ENCODE measurements at regions not wholly inside any gene's neighbourhood (a gene's known extent, or its start where the extent isn't known, plus 50 kb on each side); places are given as distances from the start of the nearest gene placed in this dataset.

GRCh38 chr12:91836696-91837095 is 308.9 kb downstream of the BTG1 start:
- no peak for DNase-seq

DNA sequence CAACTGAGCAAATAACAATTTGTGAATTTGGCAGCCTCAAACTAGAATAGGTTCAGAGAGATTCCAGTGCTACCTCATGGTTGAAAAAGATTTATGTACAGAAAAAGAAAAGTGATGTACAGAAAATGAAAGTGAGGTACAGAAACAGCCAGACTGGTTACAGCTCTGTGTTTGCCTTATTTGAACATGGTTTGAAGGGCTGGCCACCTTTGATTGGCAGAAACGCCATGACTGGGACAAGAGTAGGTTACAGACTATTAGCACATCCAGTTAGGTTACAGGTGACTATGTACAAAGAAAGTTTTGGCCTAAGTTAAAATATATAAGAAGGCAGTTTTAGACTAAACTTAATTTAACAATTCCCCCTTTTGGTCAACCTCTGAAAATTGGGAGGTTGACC is 309.4 kb downstream of the BTG1 start:
- no peak for DNase-seq

- DNase-seq = no peak
Measured at GRCh38 chr12:91835693-91836092, 310.0 kb downstream of the BTG1 start.

DNA sequence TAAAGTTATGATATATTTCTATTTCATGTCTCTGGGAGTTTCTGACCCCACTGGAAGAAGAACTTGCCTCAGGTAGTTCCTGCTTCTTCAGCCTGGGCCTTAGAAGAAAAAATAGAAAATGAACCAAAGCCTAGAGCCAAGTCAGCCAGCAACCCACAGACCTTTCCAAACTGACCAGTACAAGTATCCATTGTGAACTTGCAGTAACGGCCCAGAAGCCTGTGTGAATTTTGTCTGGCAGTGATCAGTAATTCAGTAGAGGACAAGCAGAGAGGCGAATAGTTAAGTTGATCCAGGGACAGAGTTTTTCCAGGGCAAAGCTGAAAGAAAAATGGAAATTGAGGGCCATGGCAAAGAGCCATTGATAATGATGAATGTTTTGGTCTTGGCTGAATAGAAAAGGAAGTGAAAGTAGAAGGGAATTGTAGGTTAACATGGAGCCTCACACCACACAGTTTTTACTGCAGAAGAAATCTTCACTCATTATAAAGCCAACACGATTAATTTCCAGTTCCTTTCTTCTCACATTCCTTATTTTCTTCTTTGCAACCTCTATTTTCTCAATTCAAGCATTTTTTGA is 311.8 kb downstream of the BTG1 start:
- no peak for DNase-seq

- DNase-seq = no peak
Measured at GRCh38 chr12:91825999-91826398, 319.6 kb downstream of the BTG1 start.

DNA sequence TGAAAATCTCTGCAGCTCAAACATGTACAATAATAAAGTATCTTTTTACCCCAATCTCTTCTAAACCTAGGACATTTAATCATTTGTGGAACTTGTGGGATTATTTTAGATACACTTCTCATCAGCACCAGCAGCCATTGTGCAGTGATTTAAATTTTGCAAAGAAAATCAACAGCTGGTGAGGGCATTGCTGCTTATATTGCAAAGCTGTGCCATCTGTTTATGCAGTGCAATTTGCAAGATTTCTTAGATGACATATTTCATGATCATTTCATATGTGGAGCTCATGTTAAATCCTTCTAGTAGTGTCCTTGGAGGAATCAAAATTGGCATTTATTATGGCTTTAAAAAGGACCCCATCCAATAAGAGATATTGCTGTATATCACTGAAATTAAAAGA is 320.7 kb downstream of the BTG1 start:
- DNase-seq = no peak

DNA sequence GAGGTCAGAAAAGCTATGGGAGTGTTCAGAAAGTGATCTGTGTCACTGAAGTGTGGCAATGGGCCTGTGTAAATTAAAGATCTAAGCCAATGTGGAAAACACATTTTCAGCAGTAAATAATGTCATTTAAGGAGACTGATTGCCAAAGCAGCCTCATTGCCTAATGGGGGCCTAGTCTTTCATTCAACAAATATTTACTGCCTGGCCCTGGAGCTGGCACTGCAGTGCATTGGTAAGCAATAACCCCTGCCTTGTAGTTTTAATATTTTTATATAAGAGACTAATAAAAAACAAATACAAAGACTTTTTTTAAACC is 326.6 kb downstream of the BTG1 start:
- no peak for DNase-seq

DNA sequence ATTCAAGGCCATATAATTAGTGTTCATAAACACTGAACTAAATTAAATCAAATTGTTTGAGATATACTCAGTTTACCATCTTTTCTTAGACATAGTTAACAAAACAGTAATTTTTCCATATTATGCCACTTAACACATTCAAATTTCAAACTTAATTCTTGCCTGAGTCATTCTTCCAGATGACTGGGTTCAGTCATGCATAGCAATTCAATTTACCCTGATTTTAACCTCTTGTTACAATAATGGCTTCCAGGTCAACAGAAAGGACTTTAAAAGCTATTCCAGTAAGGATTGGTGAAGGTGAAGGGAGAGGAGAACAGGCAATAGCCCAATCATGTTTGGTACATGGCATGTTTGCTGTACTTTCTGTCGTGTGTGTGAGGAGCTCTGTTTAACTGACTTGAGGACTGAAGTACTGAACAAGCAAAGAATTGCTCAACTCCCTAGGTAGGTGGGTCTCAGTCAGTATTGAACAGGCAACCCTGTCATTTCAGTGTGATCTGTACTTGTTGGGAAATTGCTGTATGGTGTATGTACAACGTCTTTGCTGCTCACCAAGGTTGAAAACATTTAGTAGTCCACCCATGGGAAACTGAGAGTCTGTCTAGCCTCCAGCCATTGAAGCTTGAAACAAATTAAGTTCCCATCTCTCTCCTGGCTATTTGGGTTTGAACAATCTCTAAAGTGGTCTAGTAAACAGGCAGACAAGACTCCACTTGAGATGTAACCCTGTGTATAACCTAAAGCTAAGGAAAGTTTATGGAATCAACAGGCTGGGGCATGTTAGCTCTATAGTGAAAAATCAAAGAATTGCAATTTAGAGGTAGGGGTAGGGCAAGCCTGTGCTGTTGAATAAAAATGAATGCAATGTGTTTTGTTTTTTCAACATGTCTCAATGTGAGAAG is 327.2 kb downstream of the BTG1 start:
- no peak for DNase-seq

DNA sequence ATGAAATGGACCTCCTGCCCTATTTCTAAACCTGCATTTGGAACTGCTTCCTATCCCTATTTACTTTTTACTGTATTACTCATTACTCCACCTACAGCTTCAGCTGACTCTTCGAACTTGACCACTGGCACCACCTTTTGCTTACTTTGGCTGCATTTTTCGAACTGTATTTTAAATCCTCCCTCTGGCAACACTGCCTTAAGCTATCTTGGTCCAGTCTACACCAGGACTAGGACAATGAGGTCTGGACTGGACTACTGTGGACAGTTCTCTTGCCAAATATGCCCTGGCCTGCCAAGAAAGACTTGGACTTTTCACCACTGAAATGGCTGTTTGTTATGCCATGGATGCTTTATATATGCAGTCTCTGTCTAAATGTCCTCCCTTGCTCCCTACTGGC is 328.1 kb downstream of the BTG1 start:
- no peak for DNase-seq

GRCh38 chr12:91813701-91814100 is 331.9 kb downstream of the BTG1 start:
- DNase-seq = no peak

GRCh38 chr12:91811481-91812287 is 334.0 kb downstream of the BTG1 start:
- DNase-seq = peak; percentile 73

- no peak for DNase-seq
Measured at GRCh38 chr12:91810531-91811451, 334.9 kb downstream of the BTG1 start.

DNA sequence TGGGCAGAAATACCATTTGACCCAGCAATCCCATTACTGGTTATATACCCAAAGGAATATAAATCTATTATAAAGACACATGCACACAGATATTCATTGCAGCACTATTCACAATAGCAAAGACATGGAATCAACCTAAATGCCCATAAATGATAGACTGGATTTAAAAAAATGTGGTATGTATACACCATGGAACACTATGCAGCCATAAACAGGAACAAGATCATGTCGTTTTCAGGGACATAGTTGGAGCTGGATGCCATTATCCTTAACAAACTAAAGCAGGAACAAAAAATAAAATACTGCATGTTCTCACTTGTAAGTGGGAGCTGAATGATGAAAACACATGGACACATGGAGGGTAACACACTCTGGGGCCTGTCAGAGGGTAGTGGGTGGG is 335.6 kb downstream of the BTG1 start:
- DNase-seq = no peak

GRCh38 chr12:91805031-91805430 is 340.6 kb downstream of the BTG1 start:
- no peak for DNase-seq

GRCh38 chr12:91804533-91804932 is 341.1 kb downstream of the BTG1 start:
- no peak for DNase-seq

- DNase-seq = no peak
Measured at GRCh38 chr12:91801048-91801447, 344.6 kb downstream of the BTG1 start.

DNA sequence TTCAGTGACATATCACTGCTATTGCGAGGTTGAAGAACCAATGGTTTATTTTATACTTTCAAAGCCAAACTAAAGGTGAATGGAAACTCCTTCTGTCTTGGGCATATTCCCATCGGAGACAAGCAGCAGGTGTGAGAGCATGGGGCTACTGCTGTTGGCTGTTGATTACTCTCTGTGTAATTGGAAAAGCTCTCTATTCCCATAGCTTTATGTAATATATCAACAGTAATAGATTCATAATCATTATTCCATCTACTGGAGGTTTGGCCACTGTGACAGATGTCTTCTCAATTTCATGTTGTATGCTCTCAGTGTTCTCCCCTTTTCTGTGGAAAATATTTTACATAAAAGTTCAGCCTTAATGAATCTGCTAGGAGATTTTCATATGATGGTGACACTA is 352.0 kb downstream of the BTG1 start:
- no peak for DNase-seq

DNA sequence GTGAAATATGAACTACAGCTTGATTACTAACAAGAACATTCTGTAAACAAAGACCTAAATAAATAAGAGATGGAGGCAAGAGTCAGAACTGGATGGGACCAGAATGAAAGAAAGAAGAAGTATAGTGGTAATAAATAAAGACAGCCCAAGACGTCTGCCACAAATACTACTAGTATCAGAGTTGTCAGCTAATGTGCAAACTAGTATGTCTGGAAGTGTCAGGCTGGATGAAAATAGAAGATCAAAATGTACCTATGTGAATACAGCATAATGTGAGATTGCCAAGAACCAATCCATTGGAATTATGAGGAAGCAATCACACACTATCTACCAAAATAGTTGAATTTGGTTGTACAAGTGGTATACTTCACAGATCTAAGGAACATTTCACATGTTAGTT is 353.0 kb downstream of the BTG1 start:
- no peak for DNase-seq

DNA sequence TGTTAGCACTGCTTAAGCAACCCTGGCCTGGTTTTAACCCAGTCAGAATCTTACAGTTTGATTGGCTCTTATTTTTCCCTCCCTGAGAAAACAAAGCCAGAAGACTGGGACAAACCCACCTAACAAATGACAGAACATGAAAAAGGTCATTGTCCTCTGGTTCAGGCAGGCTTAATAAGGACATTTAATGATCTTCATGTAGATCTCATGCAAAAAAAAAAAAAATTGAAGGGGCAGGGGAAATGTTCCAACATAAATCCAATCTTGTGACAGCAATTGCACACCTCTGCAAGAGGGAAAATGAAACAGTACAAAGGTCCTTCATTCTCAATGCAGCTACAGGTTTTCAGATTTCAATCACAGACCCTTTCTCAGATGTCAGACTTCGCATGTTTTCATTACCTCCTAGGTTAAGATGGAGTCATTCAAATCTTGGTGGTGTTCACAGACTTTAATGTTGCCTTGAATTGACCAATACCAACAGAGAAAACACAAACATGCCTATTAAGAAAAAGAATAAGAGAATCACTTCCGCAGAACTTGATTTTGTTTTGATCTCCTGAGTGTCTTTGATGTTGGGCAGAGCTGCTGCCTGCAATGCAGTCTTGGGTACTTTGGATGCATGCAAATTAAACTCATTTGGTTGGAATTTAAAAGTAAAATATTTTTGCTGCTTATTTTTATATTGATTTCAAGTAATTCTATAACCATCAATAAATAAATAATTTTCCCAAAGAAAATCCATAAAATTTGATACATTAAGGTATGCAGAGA is 359.0 kb downstream of the BTG1 start:
- no peak for DNase-seq

GRCh38 chr12:91785655-91786498 is 359.8 kb downstream of the BTG1 start:
- DNase-seq = no peak

- no peak for DNase-seq
Measured at GRCh38 chr12:91781114-91781513, 364.5 kb downstream of the BTG1 start.

All from stimulated activated CD4-positive, alpha-beta T cell treated with anti-CD3 and anti-CD28 coated beads, Interleukin-2, amount 100 ng/mL, for 48 hours (primary cell).